HCT116 (cell line): ENCODE measurements at regions not wholly inside any gene's neighbourhood (a gene's known extent, or its start where the extent isn't known, plus 50 kb on each side); places are given as distances from the start of the nearest gene placed in this dataset.

Source experiments
- ATAC-seq: fragments of 200-7000 bp; cut with Tn5 transposase; 2 replicates; pipeline ENCODE4 v1.9.1; 2020; ENCODE audit warnings: mild to moderate bottlenecking, moderate library complexity
- BruUV-seq: library from RNA; stranded (reverse); fragments of 400-500 nt; replicated peaks from 2 replicates; lab custom pipeline; 2021; lab: Mats Ljungman, UMichigan
- CTCF ChIA-PET: fragments of 300-600 bp; sonication (Branson Sonifier 250); formaldehyde crosslinking; loops from one replicate; lab custom pipeline; 2021; ENCODE audit warnings: antibody characterized with exemption; lab: Charles Lee
- POLR2A ChIA-PET: fragments of 300-600, 350-600 bp; sonication (Branson Sonifier 250); formaldehyde crosslinking; loops from one replicate; lab custom pipeline; 2021; ENCODE audit warnings: antibody characterized with exemption; lab: Charles Lee
- RAD21 ChIA-PET, 2 experiments: fragments of 300-600 bp; sonication (Branson Sonifier 250); formaldehyde crosslinking; loops; one replicate each; lab custom pipeline; 2023; ENCODE audit warnings: low total read pairs in 2 of 2; ENCODE audit not compliant: uncharacterized antibody in 2 of 2, unreplicated experiment in 2 of 2, low non-redundant PET in 1 of 2; lab: Charles Lee
- DNase-seq: peaks from one replicate; pipeline ENCODE4 v3.0.0-alpha.2; 2010; ENCODE audit warnings: low read depth, low spot score
- H2AFZ ChIP-seq: fragments of 200-600 bp; shearing (Covaris generic), sonication (generic); 2 replicates; pipeline ENCODE4 v1.6.1; 2017; ENCODE audit warnings: low read depth, mixed run types, mixed read lengths, antibody characterized with exemption, low read length; ENCODE audit not compliant: poor library complexity, severe bottlenecking
- H3K27ac ChIP-seq: 2 replicates; pipeline ENCODE4 v1.5.1; 2012; ENCODE audit warnings: low read depth, low read length
- H3K27me3 ChIP-seq: fragments of 200-600 bp; sonication (generic); 2 replicates; pipeline ENCODE4 v1.6.1; 2016; ENCODE audit warnings: mixed run types, low read length, mixed read lengths; ENCODE audit not compliant: insufficient read depth
- H3K36me3 ChIP-seq, 2 experiments: fragments of 200-500 bp in 1 of 2; fragments of 200-600 bp in 1 of 2; sonication (Bioruptor generic) in 1 of 2; sonication (generic) in 1 of 2; 2 replicates each; pipeline versions ENCODE4 v1.5.1 to v1.6.1; 2014 to 2016; ENCODE audit warnings: low read length in 2 of 2, inconsistent platforms in 1 of 2, mixed read lengths in 1 of 2, mixed run types in 1 of 2; ENCODE audit not compliant: insufficient read depth in 2 of 2, control insufficient read depth in 1 of 2
- H3K4me1 ChIP-seq, 2 experiments: fragments of 200-600 bp in 1 of 2; sonication (generic) in 1 of 2; 2 replicates each; pipeline versions ENCODE4 v1.5.1 to v1.6.1; 2012 to 2017; ENCODE audit warnings: low read length in 2 of 2, inconsistent platforms in 1 of 2, mild to moderate bottlenecking in 1 of 2, mixed read lengths in 1 of 2, mixed run types in 1 of 2, moderate library complexity in 1 of 2; ENCODE audit not compliant: insufficient read depth in 2 of 2, control insufficient read depth in 1 of 2
- H3K4me2 ChIP-seq: fragments of 200-600 bp; sonication (generic); 2 replicates; pipeline ENCODE4 v1.6.1; 2017; ENCODE audit warnings: mixed run types, low read length, mixed read lengths
- H3K4me3 ChIP-seq, 2 experiments: fragments of 200-600 bp in 1 of 2; sonication (generic) in 1 of 2; replicated peaks in 1 of 2; 2 replicates each; pipeline ENCODE4 v1.5.1; 2011 to 2016; ENCODE audit warnings: low read length in 2 of 2, control low read depth in 1 of 2, low read depth in 1 of 2, mild to moderate bottlenecking in 1 of 2, mixed read lengths in 1 of 2, mixed run types in 1 of 2
- H3K79me2 ChIP-seq: fragments of 200-600 bp; sonication (generic); 2 replicates; pipeline ENCODE4 v1.6.1; 2017; ENCODE audit warnings: mild to moderate bottlenecking, mixed run types, low read length, moderate library complexity, mixed read lengths; ENCODE audit not compliant: insufficient read depth
- H3K9ac ChIP-seq: fragments of 200-600 bp; sonication (generic); 2 replicates; pipeline ENCODE4 v1.6.1; 2016; ENCODE audit warnings: low read length, mixed read lengths
- H3K9me2 ChIP-seq: fragments of 200-600 bp; sonication (generic), shearing (Covaris generic); 2 replicates; pipeline ENCODE4 v1.6.1; 2017; ENCODE audit warnings: mixed run types, mild to moderate bottlenecking, moderate library complexity; ENCODE audit not compliant: insufficient read depth
- H3K9me3 ChIP-seq, 2 experiments: fragments of 200-500 bp in 1 of 2; fragments of 200-600 bp in 1 of 2; sonication (Bioruptor generic) in 1 of 2; sonication (generic) in 1 of 2; 2 replicates each; pipeline ENCODE4 v1.6.1; 2014 to 2017; ENCODE audit warnings: low read length in 2 of 2, mixed read lengths in 2 of 2, inconsistent platforms in 1 of 2, low read depth in 1 of 2, mild to moderate bottlenecking in 1 of 2, mixed run types in 1 of 2, moderate library complexity in 1 of 2; ENCODE audit not compliant: control insufficient read depth in 1 of 2, insufficient read depth in 1 of 2
- H4K20me1 ChIP-seq: fragments of 200-600 bp; sonication (generic), shearing (Covaris generic); 2 replicates; pipeline ENCODE4 v1.6.1; 2017; ENCODE audit warnings: mixed run types, mild to moderate bottlenecking, moderate library complexity; ENCODE audit not compliant: insufficient read depth
- CBX3 ChIP-seq: IDR thresholded peaks from 2 replicates; pipeline ENCODE4 v1.6.1; 2012; ENCODE audit warnings: low read depth
- CTCF ChIP-seq, 3 experiments: fragments of 200-600 bp in 1 of 3; sonication (generic) in 1 of 3; IDR thresholded peaks in 2 of 3; conservative IDR thresholded peaks in 1 of 3; 2 replicates each; pipeline ENCODE4 v1.5.1; 2012 to 2017; ENCODE audit warnings: low read depth in 2 of 3, low read length in 2 of 3, antibody characterized with exemption in 1 of 3, borderline replicate concordance in 1 of 3, control low read depth in 1 of 3, mild to moderate bottlenecking in 1 of 3, mixed read lengths in 1 of 3, mixed run types in 1 of 3, moderate library complexity in 1 of 3; ENCODE audit not compliant: insufficient read depth in 1 of 3
- EGR1 ChIP-seq: IDR thresholded peaks from 2 replicates; pipeline ENCODE4 v1.6.1; 2012; ENCODE audit warnings: low read depth
- ELF1 ChIP-seq: IDR thresholded peaks from 2 replicates; pipeline ENCODE4 v1.6.1; 2012; ENCODE audit warnings: low read depth, borderline replicate concordance
- EZH2 ChIP-seq: fragments of 200-600 bp; sonication (generic); IDR thresholded peaks from 2 replicates; pipeline ENCODE4 v1.6.1; 2017; ENCODE audit warnings: antibody characterized with exemption, mixed run types
- FOSL1 ChIP-seq: IDR thresholded peaks from 2 replicates; pipeline ENCODE4 v1.6.1; 2012; ENCODE audit warnings: low read depth
- JUND ChIP-seq: IDR thresholded peaks from 2 replicates; pipeline ENCODE4 v1.6.1; 2012
- MAX ChIP-seq: IDR thresholded peaks from 2 replicates; pipeline ENCODE4 v1.6.1; 2012
- POLR2A ChIP-seq: IDR thresholded peaks from 2 replicates; pipeline ENCODE4 v1.7.0; 2011; ENCODE audit warnings: borderline replicate concordance; ENCODE audit not compliant: insufficient read depth, insufficient read length; ENCODE audit errors: extremely low read depth
- RAD21 ChIP-seq: IDR thresholded peaks from 2 replicates; pipeline ENCODE4 v1.6.1; 2012; ENCODE audit warnings: low read depth, mild to moderate bottlenecking
- TCF7L2 ChIP-seq: IDR thresholded peaks from 2 replicates; pipeline ENCODE4 v1.7.0; 2011; ENCODE audit warnings: borderline replicate concordance, inconsistent platforms; ENCODE audit not compliant: insufficient read depth, insufficient read length; ENCODE audit errors: extremely low read depth
- YY1 ChIP-seq: IDR thresholded peaks from 2 replicates; pipeline ENCODE4 v1.6.1; 2011; ENCODE audit warnings: low read length, low read depth, moderate library complexity, mild to moderate bottlenecking; ENCODE audit not compliant: insufficient replicate concordance; ENCODE audit errors: extremely low read depth
- ZBTB33 ChIP-seq: IDR thresholded peaks from 2 replicates; pipeline ENCODE4 v1.6.1; 2011; ENCODE audit warnings: mild to moderate bottlenecking, low read length, moderate library complexity; ENCODE audit not compliant: insufficient replicate concordance; ENCODE audit errors: extremely low read depth
- ZFX ChIP-seq: fragments of 450-650 bp; IDR thresholded peaks from 2 replicates; pipeline ENCODE4 v1.6.1; 2017
- ZNF274 ChIP-seq: fragments of 200-500 bp; sonication (Bioruptor generic); IDR thresholded peaks from 2 replicates; pipeline ENCODE4 v1.6.1; 2014; ENCODE audit warnings: mild to moderate bottlenecking, low read depth, low read length, inconsistent platforms
- intact Hi-C: fragments of 100-400 bp; cut with micrococcal nuclease; formaldehyde crosslinking; loops from 2 replicates; pipeline ENCODE4 v1.10.0; 2022

GRCh38 chr17:72575542-72576233, 454.9 kb downstream of the SOX9 start:
- H3K4me3 ChIP-seq: no peak overlapping the region
- H3K36me3 ChIP-seq: no peaks in the 10 kb centered on the region; a peak in 1 of 4 replicates
- CTCF ChIA-PET: interaction anchor here (1.6 kb wide), 1 partner anchor 19 kb away, joined by 4 read pairs; no protein-coding TSS in a partner anchor
- no peak for DNase-seq
- BruUV-seq: no TSS peak
- no peaks in the 10 kb centered on the region for H3K9me2 ChIP-seq
- intact Hi-C loops: no loop called here
- no peak overlapping the region for H3K9ac ChIP-seq
- no peaks in the 10 kb centered on the region for H3K27me3 ChIP-seq
- POLR2A ChIA-PET: no interaction called here
- H4K20me1 ChIP-seq: no peaks in the 10 kb centered on the region
- H2AFZ ChIP-seq: no peak overlapping the region
- H3K4me2 ChIP-seq: no peak overlapping the region
- H3K27ac ChIP-seq: no peak overlapping the region
- no peaks in the 10 kb centered on the region for H3K9me3 ChIP-seq
- H3K4me1 ChIP-seq: peaks cover 4 to 44% of the 10 kb centered on the region in 2 experiments; a peak in 3 of 4 replicates
- peaks cover 95% of the 10 kb centered on the region for H3K79me2 ChIP-seq
- 0 out of 2 replicates have a peak, but pooled peaks have one; percentile 19 for ATAC-seq
- no peak for TF ChIP-seq ELF1
- no peak for TF ChIP-seq ZNF274
- no peak for TF ChIP-seq FOSL1
- TF ChIP-seq CBX3: no peak
- no peak for TF ChIP-seq EZH2
- TF ChIP-seq TCF7L2: no peak
- no peak for TF ChIP-seq CTCF (IDR thresholded peaks at IDR 0.05 in 2 of 3, conservative IDR thresholded peaks at IDR 0.05 in 1 of 3; ENCODE audit: borderline replicate concordance in 1 of 3, insufficient read depth in 1 of 3, low read depth in 2 of 3, low read length in 2 of 3)
- TF ChIP-seq ZBTB33: no peak
- TF ChIP-seq ZFX: no peak
- no peak for TF ChIP-seq EGR1
- TF ChIP-seq JUND: no peak
- TF ChIP-seq POLR2A: no peak
- TF ChIP-seq RAD21: no peak
- no peak for TF ChIP-seq MAX
- no peak for TF ChIP-seq YY1
- RAD21 ChIA-PET: no interaction called here
